HG03175 (cell line): ENCODE measurements at regions not wholly inside any gene's neighbourhood (a gene's known extent, or its start where the extent isn't known, plus 50 kb on each side); places are given as distances from the start of the nearest gene placed in this dataset.
"Not testable (repeated sequence)": the region's sequence is repeated elsewhere in the genome, so short reads cannot be mapped to it uniquely, and the experiment has no call there.

Source experiments
- ATAC-seq: cut with Tn5 transposase; IDR thresholded peaks from one replicate; pipeline ENCODE4 v1.9.1; 2021; ENCODE audit warnings: mild to moderate bottlenecking, moderate library complexity; ENCODE audit not compliant: unreplicated experiment

DNA sequence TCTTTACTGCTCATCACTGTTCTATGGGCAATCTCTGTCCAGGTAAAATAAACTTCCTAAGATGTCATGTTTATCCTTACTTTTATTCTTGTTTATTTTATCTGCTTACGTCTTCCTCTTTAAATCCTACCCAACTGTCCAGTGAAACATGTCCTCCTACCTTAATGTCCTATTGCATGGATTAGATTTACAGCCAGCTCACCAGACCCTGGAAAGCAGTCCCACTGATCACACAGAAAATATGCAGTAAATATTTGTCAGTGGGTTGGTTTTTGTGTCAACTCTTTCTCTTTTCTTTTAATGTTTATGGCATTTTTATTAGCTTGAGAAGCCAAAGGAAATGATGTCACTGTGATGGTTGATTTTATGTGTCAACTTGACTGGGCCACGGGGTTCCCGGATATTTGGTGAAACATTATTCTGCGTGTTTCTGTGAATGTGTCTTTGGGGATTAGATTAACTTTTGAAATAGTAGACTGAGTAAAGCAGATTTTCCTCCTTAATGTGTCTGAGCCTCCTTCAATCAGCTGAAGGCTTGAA is 258.3 kb downstream of the SRGAP2C start:
- no peak for ATAC-seq

DNA sequence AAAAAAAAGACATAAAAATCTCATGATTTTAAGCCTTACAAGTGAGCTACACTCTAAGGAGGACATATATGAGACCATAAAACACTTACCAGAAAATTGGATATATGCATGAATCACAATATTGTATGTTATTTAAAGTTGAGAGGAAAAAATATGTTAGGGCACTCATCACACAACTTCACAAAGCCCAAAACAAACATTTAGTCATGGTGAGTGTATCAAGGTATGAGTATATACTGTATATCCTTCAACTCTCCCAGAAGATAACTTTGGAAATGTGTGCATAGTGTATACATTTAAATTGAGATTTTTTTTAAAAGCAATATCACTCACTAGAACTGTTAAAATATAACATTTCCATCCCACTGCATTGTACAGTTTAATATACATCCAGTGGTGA is 259.3 kb downstream of the SRGAP2C start:
- no peak for ATAC-seq

DNA sequence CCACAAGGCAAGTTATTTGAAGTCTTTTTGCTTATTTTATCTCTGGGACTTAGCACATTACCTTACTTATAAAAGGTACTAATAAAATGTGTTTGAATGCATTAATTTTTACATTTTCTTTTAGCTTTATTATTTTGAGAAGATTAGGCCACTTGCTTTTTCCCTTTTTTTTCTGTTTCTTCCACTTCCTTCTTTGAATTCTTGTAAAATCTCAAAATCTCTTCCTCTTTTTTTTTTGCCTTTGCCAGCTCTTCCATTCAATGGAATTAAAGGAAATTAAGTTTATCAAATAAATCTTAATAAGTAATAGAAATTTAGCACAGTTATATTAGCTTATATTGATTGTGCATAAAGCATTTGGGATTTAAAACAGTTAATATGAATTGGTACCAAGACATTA is 260.9 kb downstream of the SRGAP2C start:
- no peak for ATAC-seq

DNA sequence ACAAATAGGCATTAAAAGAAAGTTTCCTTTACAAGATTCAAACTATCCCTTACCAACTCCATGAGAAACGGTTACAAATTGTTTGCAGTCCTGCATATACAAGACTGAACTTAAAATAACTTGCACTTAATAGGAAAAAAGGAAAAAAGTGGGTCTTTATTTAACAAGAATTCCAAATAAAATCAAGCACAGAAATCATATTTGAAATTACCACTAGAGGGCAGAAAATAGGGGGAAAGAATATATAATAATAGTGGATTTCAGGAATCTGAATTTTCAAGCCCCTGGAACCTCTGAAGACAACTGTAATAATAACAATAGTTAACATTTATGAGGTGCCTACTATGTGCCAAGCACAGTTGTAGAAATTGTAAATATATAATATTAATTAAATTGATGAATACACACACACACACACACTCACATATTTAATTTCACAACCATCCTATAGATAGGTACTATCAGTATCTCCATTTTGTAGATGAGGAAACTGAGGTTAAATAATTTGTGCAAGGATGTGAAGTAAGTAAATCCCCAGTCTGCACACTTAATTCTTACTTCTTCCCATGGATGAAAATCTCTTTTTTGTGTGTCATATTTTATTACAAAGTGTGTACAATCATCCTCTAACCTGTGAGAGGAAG is 262.6 kb downstream of the SRGAP2C start:
- ATAC-seq = not testable (repeated sequence)

DNA sequence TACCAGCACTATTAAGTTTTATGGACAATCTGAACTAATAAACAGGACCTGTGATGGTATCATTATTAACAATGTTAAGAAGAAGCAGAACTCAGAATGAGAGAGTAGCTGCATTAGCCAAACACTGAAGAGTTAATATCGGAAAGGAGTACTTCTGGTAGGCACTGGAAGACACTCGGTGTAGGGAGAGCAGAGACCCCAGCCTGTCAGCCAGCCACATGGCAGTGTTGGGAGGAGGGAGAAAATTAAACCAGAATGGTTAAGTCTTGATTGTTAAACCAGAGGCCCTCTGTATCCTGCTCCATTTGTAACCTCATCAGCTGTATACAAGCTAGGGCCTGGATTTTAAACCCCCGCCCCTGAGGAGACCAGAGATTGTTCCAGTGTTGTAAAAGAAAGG is 263.3 kb downstream of the SRGAP2C start:
- not testable (repeated sequence) for ATAC-seq

DNA sequence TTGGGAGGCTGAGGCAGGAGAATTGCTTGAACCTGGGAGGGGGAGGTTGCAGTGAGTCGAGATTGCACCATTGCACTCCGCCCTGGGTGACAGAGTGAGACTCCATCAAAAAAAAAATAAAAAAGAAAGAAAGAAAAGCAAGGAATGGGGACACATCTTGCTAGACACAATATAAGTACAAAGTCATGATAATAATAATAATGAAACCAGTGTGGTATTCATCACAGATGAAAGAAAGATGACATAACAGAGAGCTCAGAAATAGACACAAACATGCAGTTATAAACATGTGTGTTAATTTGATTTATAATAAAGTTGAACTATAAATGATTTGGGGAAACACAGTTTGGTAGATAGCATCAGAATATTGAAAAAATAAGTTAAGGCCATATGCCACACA is 264.1 kb downstream of the SRGAP2C start:
- no peak for ATAC-seq

DNA sequence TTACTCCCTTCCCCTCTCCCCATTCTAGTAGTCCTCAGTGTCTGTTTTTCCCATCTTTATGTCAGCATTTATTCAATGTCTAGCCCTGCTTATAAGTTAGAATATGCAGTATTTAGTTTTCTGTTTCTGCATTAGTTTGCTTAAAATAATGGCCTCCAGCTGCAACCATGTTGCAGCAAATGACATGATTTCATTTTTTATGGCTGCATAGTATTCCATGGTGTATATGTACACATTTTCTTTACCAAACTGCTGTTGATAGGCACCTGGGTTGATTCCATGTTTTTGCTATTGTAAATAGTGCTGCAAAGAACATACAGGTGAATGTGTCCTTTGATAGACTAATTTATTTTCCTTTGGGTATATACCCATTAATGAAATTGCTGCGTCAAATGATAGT is 267.7 kb downstream of the SRGAP2C start:
- no peak for ATAC-seq

DNA sequence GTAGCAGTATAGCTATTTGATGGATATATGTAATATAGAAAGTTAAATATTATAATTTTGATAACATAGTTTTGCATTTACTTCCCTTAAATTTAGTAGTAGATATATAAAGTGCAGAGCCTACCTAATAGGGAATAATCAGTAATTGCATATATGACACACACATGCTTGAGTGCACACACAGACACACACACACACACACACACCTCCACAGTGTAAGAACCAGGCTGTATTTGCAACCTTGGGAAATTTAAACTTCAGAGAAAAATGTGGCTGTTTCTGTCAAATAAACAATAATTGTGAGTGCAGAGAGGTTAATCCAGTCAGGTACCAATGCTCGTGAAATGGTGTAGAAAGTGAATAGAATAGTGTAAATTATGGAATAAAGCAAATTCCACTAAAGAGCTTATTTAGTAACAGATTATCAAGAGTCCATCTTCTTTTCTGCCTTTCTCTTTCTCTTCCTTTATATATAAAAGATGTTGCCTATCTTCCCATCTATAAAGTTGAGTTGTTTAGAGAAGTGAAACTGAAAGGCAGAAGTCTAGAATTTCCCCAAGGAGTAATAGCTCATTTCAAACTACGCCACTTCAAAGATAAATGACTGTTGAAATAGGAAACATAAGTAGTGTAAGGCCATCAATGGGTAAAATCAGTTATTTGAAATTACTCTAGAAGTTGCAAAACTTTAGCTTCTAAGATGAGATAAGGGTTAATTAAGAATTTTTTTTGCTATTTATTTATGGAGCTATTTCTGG is 273.7 kb downstream of the SRGAP2C start:
- ATAC-seq = peak; percentile 100

DNA sequence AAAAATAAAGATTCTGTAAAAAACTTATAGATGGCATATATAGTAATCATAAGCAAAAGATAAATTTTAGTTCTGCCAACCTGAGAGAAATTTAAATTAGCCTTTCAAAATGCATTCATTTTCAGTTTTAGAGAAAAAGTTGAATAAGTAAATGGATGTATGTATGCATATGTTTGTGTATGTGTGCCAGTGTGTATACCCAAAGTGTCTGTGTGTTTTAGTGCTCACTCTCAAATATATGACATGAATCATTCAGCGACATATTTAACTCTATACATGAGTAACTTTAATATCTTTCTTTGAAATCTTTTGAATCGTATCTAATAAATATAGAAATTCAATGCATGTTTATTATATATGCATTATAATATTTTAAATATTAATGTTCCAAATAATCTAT is 274.5 kb downstream of the SRGAP2C start:
- ATAC-seq = no peak

DNA sequence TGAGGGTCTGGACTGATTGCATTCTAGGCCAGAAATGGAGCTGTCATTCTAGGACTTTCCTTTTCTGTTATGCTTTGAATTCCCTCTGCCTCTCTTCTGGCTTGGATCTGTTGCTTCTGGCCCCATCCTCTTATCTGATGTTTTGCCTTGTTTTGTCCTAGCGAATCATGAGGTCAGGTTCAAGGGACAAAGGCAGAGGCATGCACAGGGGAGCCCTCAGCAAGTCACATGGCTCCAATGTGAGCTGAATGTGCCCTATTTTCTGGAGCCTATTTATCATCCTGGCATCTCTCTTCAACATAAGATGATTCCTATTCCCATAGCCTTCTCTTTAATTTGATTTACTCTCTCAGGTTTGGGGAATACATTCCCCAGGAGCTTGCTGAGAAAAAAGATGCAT is 284.6 kb downstream of the SRGAP2C start:
- ATAC-seq = not testable (repeated sequence)

DNA sequence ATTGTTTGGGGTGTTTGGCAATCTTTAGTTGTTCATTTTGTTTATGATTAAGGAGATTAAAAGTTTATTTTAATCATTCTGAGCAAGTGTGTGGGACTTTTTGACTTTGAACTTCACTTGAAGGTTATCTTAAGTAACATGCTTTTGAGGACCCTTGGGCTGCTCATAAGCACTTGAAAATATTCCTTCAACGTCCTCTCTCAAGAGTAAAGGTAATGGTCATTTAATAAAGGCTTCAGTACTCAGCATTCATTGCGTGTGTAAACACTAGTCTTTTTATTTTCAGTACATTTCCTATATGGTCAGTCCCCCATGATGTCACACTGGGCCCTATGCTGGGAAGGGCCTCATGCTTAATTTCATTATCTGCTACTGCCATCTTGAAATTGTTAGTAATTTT is 285.6 kb downstream of the SRGAP2C start:
- not testable (repeated sequence) for ATAC-seq

DNA sequence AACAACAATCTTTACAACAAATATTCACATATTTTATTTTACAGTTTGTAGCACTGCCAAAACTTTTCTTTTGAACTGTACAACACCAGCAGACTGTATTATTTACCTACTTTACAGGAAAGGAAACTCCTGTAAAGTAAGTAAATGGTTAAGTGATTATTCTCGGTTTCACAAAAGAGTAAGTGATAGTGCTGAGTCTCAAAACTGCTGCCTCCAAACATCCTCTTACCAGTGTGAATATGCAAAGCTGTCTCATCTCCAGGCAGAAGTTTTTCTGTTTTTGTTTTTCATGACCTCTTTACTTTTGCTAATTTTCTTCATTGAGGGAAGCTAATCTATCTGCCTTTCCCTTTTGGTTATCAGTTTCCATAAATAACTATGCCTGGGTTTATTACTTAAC is 286.7 kb downstream of the SRGAP2C start:
- peak; percentile 99 for ATAC-seq

DNA sequence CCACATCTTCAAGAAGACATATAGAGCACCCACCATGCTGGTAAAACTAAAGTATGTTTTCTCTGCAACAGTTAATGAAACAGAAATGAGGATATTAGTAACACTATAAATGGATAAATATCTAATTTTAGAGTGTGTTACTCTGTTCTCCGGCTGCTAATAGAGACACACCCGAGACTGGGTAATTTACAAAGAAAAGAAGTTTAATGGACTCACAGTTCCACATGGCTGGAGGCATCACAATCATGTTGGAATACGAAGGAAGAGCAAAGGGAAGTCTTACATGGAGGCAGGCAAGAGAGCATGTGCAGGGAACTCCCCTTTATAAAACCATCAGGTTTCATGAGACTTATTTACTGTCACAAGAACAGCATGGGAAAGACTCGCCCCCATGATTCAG is 287.2 kb downstream of the SRGAP2C start:
- no peak for ATAC-seq

DNA sequence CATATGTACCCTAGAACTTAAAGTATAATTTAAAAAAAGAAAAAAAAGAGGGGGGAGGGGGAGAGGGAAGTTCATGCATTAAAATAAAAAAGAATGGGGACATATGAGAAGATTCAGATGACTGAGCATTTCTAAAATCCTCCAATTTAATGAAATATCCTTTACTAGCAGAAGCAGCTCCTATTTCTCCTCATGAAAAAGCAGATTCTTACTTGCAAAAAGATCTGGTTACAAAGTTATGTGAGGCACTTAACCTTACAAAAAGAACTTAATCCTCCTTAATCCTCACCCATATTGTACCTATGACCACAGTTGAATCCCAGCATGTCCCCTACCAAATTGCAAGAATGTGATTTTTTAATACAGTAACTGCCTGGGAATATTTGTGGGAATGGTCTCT is 298.5 kb downstream of the SRGAP2C start:
- ATAC-seq = no peak

DNA sequence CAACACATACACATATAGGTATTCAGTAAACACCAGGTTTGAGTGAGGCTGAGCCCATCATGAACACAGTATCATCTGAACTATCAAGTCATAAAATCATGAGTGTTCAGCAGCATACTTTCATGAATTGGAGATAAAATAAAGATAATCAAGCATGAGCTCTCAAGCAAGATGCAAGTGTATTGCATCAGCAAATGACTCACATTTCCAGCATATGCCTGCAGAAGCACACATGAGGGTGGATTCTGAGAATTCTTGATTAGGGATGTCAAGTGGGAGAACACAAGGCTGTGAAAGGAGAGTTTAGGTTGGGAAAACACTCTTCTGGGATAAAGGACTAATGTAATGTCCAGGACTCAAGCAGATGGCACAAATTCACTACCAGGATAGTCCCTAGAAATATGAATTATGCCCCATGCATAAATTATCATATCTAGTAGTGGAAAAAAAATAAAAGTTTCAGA is 299.2 kb downstream of the SRGAP2C start:
- no peak for ATAC-seq

DNA sequence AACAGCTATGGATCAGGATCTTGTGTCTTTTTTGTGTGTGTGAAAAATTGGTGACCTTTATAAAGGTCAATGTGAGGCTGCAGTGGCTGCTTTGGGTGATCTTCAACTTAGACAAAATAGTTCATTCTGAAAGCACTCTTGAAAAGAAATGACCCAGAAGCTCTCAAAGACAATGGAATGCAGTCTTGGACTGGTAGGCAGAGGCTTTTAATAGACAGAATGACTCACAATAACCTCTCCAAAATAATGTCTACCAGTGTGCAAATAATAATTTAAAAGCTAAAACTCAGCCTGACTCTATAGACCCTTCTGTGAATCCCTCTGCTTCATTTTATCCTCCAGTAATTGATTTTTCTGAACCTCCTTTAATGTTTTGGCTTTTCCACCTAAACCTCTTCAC is 310.0 kb downstream of the SRGAP2C start:
- not testable (repeated sequence) for ATAC-seq

DNA sequence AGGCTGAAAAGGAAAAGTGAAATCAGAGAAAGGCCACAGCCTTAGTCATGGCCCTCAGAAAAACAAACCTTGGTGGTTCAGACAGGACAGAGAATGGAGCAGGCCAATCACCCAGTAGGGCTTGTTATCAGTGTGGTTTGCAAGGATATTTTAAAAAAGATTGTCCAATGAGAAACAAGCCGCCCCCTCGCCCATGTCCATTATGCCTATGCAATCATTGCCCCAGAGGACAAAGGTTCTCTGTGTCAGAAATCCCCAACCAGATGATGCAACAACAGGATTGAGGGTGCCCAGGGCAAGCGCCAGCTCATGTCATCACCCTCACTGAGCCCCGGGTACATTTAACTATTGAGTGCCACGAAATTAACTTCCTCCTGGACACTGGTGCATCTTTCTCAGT is 326.7 kb downstream of the SRGAP2C start:
- not testable (repeated sequence) for ATAC-seq

DNA sequence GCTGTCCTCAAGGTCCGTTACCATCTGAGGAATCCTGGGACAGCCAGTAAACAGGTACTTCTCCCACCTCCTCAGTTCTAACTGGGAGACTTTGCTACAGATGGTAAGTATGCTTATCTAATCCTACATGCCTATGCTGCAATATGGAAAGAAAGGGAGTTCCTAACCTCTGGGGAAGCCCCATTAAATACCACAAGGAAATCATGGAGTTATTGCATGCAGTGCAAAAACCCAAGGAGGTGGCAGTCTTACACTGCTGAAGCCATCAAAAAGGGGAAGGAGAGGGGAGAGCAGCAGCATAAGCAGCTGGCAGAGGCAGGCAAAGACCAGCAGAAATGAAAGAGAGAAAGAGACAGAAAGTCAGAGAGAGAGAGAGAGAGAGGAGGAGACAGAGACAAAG is 327.1 kb downstream of the SRGAP2C start:
- ATAC-seq = not testable (repeated sequence)

DNA sequence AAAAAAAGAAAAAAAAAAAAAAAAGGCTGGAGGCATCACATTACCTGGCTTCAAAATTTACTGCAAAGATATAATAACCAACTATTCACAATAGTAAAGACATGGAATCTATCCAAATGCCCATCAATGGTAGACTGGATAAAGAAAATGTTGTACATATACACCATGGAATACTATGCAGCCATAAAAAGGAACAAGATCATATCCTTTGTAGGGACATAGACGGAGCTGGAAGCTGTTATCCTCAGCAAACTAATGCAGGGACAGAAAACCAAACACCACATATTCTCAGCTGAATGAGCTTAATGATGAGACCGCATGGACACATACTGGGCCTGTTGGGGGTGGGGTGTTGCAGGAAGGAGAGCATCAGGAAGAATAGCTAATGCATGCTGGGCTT is 330.5 kb downstream of the SRGAP2C start:
- ATAC-seq = no peak

DNA sequence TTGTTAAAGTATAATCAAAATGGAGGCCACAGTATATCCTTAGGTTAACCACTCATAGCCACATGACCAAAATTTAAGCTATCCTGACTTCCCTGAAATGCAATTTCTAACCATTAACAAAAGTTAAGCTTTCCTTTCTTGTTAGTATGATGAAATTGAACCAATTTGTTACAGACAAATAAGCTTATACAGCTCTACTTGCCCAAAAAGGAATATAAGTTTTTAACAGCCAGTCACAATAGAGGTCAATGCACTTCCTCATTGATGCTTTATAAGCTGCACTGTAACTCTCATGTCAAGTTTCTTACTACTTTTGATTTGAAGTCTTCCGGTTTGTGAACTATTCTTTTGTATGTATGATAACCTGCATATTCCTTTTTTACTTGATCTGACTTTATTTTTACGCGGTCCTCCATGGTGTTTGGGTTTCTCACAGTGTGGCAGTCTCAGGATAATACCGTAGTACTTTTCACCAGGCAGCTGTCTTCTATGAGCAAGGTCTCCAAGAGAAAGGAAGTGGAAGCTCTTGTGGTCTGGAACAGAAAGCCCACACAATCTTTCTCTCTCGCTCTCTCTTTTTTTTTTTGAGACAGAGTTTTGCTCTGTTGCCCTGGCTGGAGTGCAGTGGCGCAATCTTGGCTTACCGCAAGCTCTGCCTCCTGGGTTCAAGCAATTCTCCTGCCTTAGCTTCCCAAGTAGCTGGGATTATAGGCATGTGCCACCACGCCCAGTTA is 331.6 kb downstream of the SRGAP2C start:
- ATAC-seq = peak; percentile 82

DNA sequence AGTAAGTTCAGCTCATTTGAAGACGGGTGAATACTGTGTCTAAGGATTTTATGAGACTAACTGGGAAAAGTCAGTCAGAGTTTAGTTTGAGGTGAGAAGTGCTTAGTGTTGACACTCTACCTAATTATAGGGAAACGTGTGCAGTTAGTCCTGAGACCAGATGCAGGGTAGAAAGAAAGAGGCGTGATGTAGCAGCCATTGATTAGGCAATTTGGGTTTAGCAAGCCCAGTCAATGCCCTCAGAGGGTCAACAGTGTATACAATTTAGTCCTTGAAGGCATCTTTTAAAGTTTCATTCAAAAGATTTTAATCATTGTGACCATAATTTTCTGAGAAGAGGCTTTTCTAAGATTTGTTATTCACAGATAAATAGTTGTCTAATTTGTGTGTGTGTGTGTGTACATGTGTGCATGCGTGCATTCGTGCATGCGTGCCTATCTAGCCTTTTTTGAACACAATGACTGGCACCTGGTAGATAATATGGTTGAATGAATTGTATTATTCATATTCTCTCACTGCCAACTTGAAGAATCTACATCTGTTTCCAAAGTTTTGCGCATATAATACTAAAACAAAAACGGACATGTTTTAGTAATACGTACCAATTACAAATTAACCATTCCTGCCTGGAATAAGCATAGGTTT is 332.9 kb downstream of the SRGAP2C start:
- no peak for ATAC-seq
